Astrocyte of the spinal cord (primary cell): ENCODE measurements at regions not wholly inside any gene's neighbourhood (a gene's known extent, or its start where the extent isn't known, plus 50 kb on each side); places are given as distances from the start of the nearest gene placed in this dataset.

ENCODE experiments used
- DNase-seq: peaks from one replicate; pipeline ENCODE4 v3.0.0; 2011; ENCODE audit warnings: low read depth, low spot score
- H3K4me3 ChIP-seq: 2 replicates; pipeline ENCODE4 v1.5.1; 2011; ENCODE audit warnings: low read depth, mild to moderate bottlenecking, low read length, moderate library complexity
- CTCF ChIP-seq: IDR thresholded peaks from 2 replicates; pipeline ENCODE4 v1.5.1; 2012; ENCODE audit warnings: low read depth, mild to moderate bottlenecking, low read length, inconsistent platforms
- in situ Hi-C: cut with HindIII; loops from 2 replicates; pipeline ENCODE4 v1.10.0; 2017; ENCODE audit warnings: low sequenced_read_pairs

- H3K4me3 ChIP-seq: no peak overlapping the region
- in situ Hi-C loops: no loop called here
- no peak for TF ChIP-seq CTCF
- no peak for DNase-seq
These were observed 275.7 kb upstream of the KIF2A start for GRCh38 chr5:62030326-62030725.

DNA sequence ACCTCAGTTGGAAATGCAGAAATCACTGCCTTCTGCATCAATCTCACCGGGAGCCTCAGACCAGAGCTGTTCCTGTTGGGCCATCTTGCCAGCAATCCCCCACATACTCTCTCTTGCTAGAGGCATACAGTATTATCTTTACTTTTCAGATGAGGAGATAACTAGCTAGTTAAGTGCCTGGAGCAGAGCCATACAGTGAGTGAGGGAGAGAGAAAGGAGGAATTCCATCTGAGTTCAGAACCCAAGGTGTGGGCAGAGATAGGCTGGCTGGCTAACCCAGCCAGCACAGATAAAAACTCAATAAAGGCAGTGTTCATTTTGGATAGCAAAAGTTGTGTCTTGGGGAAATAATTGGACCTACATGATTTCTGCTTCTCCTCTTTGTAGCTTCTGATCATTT lies 268.0 kb upstream of the KIF2A start:
- no peak overlapping the region for H3K4me3 ChIP-seq
- in situ Hi-C loops: no loop called here
- TF ChIP-seq CTCF: no peak
- no peak for DNase-seq

DNA sequence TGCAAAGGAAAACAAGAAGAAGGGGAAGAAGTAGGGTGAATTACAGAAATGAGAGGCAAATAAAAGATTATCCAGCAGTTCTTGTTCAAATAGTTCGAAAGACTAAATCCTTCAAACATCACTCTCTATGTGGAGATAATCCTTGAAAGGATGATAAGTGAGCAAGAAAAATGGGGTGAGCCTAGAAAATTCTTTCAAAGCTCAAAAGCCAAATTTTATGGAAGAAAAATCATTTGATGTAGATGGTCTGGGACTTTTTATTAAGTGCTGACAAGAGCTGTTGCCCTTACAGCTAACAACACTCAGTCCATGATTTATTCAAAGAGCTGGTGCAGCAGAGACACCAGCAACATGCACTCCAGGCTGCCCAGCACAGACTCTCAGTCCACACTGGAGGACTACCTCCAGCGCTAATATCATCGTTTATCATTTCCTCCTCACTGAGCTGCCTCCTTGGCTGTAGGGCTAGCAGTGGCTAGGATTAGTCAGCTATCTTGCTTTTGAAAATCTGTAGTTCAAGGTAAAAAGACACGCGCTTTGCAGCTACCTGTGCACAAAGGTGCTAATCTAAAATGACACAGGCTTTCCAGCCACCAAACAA lies 264.8 kb upstream of the KIF2A start:
- in situ Hi-C loops: no loop called here
- no peak for TF ChIP-seq CTCF
- no peak for DNase-seq
- H3K4me3 ChIP-seq: no peak overlapping the region

DNA sequence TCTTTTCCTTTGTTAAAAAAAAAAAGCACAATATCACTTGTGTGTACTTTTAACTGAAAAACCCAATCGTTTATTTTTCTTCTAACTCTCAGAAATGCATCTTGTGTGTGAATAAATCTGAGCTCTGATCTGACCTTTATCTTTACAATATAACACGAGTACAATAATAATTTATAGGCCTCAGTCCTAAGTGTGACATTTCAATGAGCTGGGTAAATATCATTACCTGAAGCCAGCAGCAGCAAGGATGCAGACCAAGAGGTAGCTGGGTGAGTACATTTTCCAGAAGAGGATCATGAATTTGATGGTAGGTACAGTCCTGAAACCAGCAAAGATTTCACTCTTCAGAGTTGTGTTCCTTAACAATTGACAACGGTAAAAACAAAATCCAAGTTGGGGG lies 264.0 kb upstream of the KIF2A start:
- no peak for DNase-seq
- in situ Hi-C loops: no loop called here
- no peak overlapping the region for H3K4me3 ChIP-seq
- no peak for TF ChIP-seq CTCF

DNA sequence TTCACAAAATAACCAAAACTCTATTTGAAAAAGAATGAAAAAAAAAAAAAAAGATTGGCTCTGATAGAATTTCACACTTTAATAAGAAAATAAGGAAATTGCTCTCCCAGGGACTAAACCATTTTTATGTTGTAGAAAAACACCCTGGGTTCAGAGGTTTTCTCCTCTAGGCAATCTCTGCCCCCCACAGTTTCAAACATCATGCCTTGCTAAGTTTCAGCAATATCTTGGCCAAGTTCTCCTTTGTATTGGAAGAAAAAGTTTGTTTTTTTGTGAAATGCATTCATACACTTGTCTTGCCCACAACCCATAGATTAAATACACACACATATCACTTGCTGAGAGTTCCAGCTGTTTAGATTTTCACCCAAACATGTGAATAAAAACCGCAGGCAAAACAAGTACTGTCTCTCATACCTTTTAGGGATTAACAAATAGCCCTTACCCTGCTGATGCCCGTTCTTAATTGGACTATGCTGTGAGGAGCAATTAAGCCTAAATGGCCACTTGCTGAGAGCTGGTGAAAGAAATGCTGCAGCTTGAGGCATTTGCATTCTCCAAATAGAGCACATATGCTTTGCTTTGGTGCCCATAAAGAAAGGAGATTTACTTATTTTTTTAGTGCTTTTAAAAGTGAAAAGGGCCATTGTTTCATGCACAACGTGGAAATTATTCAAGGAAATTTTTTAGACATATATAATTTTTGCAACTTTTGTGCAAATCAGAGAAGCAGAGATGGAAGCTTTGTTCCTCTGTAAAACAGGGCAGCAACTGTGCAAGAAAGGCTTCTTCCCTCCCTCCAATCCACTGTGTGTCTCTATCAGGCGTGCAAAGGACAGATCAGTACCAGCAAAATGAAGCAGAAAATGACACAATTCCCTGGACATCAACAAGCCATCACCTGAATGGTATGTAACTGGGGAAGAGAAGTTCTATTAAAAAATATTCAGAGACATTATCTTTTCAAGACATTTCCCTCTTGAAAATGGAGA lies 262.4 kb upstream of the KIF2A start:
- TF ChIP-seq CTCF: no peak
- in situ Hi-C loops: no loop called here

DNA sequence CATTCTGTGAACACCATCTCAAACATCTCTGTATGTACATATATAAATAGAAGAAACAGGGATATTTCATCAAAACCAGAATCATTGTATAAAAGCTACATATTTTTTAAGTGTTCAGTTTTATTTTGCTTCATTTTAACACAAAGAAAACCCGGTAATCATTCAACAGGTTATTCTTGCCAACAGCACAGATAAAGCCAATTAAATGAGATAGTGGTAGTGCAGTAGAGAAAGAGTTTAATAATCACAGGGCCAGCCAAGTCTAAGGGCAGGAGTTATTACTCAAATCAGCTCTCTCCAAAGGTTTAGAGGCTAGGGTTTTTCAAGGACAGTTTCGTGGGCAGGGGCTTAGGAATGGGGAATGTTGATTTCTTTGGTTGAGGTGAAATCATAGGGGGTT lies 261.0 kb upstream of the KIF2A start:
- no peak for TF ChIP-seq CTCF
- in situ Hi-C loops: no loop called here
- DNase-seq: no peak
- H3K4me3 ChIP-seq: no peak overlapping the region

More for the DNA sequence above, 262.4 kb upstream of the KIF2A start:
- no peak overlapping the region for H3K4me3 ChIP-seq
- no peak for DNase-seq
